GM21576 (cell line): ENCODE measurements at regions not wholly inside any gene's neighbourhood (a gene's known extent, or its start where the extent isn't known, plus 50 kb on each side); places are given as distances from the start of the nearest gene placed in this dataset.

ENCODE experiments used
- ATAC-seq: cut with Tn5 transposase; IDR thresholded peaks from one replicate; pipeline ENCODE4 v1.9.1; 2021; ENCODE audit warnings: mild to moderate bottlenecking, moderate library complexity; ENCODE audit not compliant: unreplicated experiment

GRCh38 chr6:145480024-145480423, 255.3 kb downstream of the EPM2A start:
- no peak for ATAC-seq

GRCh38 chr6:145483191-145483996, 251.9 kb downstream of the EPM2A start:
- ATAC-seq: no peak

GRCh38 chr6:145485288-145485687, 250.0 kb downstream of the EPM2A start:
- ATAC-seq: no peak

- no peak for ATAC-seq
These were observed 249.0 kb downstream of the EPM2A start for GRCh38 chr6:145486306-145486705.

- ATAC-seq: no peak
These were observed 245.7 kb downstream of the EPM2A start for GRCh38 chr6:145489583-145489982.

GRCh38 chr6:145490068-145490467, 245.3 kb downstream of the EPM2A start:
- no peak for ATAC-seq

- ATAC-seq: no peak
These were observed 244.2 kb downstream of the EPM2A start for GRCh38 chr6:145491126-145491525.

GRCh38 chr6:145497006-145497405, 238.3 kb downstream of the EPM2A start:
- no peak for ATAC-seq

- no peak for ATAC-seq
These were observed 236.9 kb downstream of the EPM2A start for GRCh38 chr6:145498425-145498824.

GRCh38 chr6:145502416-145502815, 232.9 kb downstream of the EPM2A start:
- no peak for ATAC-seq

DNA sequence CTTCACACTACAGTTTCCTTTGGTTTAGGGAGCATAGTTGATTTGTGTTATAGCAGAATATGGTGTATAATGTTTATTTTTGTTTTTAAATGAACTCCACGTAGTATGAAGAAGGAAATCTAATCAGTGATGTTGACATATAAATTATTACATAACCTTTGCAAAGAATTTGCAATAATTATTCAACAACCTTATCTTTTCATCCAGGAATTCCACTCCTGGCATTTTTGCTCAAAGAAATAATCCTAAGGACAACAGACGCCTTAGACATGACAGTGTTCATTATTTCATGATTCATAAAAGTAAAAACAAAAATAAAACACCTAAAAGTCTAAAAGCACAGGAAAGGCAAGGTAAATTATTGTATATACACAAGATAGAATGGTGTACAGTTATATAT, 229.2 kb downstream of the EPM2A start:
- no peak for ATAC-seq

GRCh38 chr6:145506565-145506964, 228.8 kb downstream of the EPM2A start:
- ATAC-seq: no peak

GRCh38 chr6:145507239-145507638, 228.1 kb downstream of the EPM2A start:
- ATAC-seq: no peak

DNA sequence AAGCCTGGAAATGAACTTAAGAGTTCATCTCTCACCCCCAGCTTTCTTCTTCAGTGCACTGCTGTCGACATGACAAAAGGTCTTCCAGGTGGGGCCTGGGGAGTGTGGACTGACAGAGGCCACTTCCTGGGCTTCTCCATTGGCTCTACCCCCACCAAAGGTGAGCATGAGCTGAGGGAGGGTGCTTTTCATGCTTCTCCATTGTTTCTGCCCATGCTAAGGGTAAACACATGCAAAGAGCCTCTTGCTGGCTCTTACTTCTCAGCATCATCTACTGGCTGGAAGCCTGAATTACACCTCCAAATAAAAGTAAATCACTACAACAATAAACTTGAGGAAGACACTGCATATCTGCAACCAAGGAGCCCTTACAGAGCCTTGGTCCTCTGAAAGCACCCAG, 227.2 kb downstream of the EPM2A start:
- no peak for ATAC-seq

- ATAC-seq: no peak
These were observed 217.8 kb downstream of the EPM2A start for GRCh38 chr6:145517492-145517891.

GRCh38 chr6:145525038-145525437, 210.3 kb downstream of the EPM2A start:
- no peak for ATAC-seq

- no peak for ATAC-seq
These were observed 205.7 kb downstream of the EPM2A start for GRCh38 chr6:145529582-145529981.

DNA sequence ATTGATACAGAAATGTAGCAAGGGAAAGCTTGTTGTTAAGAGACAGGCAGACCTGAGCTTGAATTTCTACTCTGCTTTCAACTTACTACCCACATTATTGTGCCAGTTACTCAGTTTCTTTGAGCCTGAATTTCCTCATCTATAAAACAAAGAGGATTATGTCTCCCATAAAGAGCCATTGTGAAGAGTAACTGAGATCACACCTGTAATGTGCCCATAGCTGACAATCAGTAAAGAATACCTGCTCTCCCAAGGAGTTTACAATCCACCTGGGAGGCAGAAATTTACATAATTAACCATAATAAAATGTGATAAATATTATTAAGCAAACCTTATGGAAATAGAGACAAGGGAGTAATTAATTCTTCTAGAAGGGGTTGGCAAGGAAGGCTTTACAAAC, 204.9 kb downstream of the EPM2A start:
- no peak for ATAC-seq

DNA sequence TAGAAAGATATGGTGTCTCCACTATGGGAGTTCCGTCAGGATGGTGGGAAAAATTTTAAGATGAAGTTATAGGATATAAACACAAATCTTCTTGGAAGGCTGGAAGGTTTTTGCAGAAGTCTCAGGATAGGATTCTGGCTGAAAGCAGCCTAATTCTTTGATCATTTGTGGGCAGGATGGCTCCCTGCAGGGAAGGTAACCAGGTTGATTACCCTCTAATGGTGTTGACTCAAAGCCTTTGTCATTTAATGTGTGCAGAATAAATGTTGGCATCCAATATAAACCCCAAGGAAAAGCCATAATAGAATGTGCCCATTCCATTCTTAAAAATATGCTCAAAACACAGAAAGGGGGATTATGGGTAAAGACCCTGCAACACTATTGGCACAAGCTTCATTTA, 204.3 kb downstream of the EPM2A start:
- ATAC-seq: no peak

DNA sequence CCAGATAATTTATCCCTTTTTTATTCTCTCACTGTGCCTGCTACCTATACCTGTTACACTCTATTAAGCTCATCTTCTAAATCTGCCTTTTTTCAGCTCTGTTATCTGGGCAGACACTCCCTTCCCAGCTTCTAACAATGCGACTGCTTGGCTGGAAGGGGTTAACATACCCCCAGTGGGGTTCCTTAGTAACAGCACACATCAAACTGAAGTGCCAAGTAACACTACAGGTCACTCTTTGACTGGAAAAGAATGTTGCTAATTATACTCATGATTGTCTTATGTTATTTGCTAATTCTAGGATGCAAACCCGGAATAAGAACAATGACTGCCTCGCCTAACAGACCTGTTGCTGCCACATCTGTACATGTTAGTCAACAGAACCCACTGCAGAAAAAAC, 203.5 kb downstream of the EPM2A start:
- no peak for ATAC-seq

- no peak for ATAC-seq
These were observed 203.0 kb downstream of the EPM2A start for GRCh38 chr6:145532361-145532760.

GRCh38 chr6:145534989-145535388, 200.3 kb downstream of the EPM2A start:
- no peak for ATAC-seq

GRCh38 chr6:145538989-145539388, 196.3 kb downstream of the EPM2A start:
- ATAC-seq: no peak
